PC-9 (cell line): ENCODE measurements at regions not wholly inside any gene's neighbourhood (a gene's known extent, or its start where the extent isn't known, plus 50 kb on each side); places are given as distances from the start of the nearest gene placed in this dataset.

Experiments
- EZH2 ChIP-seq: fragments of 200-600 bp; sonication (generic); IDR thresholded peaks from 2 replicates; pipeline ENCODE4 v1.8.0; 2017; ENCODE audit warnings: antibody characterized with exemption, low read depth
- TF ChIP-seq, protein P1 (sequence below): fragments of 200-600 bp; sonication (generic); conservative IDR thresholded peaks from 2 replicates; pipeline ENCODE4 v1.6.1; 2017; ENCODE audit warnings: mixed run types, antibody characterized with exemption, mild to moderate bottlenecking, moderate library complexity

DNA sequence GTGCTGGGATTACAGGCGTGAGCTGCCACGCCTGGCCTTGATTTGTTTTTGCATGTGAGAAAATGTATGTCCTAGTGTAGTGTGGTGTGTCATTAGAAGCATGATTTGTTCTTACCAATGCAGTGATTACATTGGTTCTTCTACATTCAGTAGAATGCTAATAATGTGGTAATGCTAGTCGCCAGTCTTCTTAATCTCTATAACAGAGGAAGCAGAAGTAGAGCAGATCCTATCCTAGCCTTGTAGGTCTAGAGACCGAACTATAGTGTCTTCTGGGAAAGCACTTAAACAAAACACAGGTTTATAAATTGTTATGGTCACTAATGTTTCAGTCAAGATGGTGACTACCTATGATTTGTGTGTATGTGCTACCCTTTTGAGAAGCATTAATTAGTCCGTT, 197.5 kb upstream of the DMRT1 start:
- TF ChIP-seq, protein P1, sequence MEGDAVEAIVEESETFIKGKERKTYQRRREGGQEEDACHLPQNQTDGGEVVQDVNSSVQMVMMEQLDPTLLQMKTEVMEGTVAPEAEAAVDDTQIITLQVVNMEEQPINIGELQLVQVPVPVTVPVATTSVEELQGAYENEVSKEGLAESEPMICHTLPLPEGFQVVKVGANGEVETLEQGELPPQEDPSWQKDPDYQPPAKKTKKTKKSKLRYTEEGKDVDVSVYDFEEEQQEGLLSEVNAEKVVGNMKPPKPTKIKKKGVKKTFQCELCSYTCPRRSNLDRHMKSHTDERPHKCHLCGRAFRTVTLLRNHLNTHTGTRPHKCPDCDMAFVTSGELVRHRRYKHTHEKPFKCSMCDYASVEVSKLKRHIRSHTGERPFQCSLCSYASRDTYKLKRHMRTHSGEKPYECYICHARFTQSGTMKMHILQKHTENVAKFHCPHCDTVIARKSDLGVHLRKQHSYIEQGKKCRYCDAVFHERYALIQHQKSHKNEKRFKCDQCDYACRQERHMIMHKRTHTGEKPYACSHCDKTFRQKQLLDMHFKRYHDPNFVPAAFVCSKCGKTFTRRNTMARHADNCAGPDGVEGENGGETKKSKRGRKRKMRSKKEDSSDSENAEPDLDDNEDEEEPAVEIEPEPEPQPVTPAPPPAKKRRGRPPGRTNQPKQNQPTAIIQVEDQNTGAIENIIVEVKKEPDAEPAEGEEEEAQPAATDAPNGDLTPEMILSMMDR = no peak
- no peak for TF ChIP-seq EZH2
